ENCODE measurements at regions not wholly inside any gene's neighbourhood (a gene's known extent, or its start where the extent isn't known, plus 50 kb on each side); places are given as distances from the start of the nearest gene placed in this dataset.
"Not testable (repeated sequence)": the region's sequence is repeated elsewhere in the genome, so short reads cannot be mapped to it uniquely, and the experiment has no call there.

- CTCF ChIA-PET: interaction anchor here (0.8 to 6.8 kb wide), 2 partner anchors 8 to 13 kb away, joined by 3 to 46 read pairs; no protein-coding TSS in a partner anchor
These were observed 77.7 kb upstream of the ATP5MC3 start for GRCh38 chr2:175259164-175259563.

GRCh38 chr2:175256806-175257585 lies 75.5 kb upstream of the ATP5MC3 start:
- Mint-ChIP-seq H3K9me3 (ENCODE audit: insufficient read depth) (no peaks in the 10 kb centered on the region), H3K27ac (no peak overlapping the region), H3K36me3 (ENCODE audit: low read depth) (no peaks in the 10 kb centered on the region), H3K4me3 (no peak overlapping the region), H3K27me3 (ENCODE audit: low read depth) (peaks cover 26% of the 10 kb centered on the region), H3K4me1 (ENCODE audit: low read depth) (no peaks in the 10 kb centered on the region)
- ChIA-PET POLR2A (no interaction called here), CTCF (interaction anchor here (0.8 to 1.1 kb wide), 3 partner anchors 13 to 409 kb away, joined by 3 read pairs; no protein-coding TSS in a partner anchor)
- ATAC-seq (no peak), DNase-seq (no peak)

More at GRCh38 chr2:175259164-175259563, 77.7 kb upstream of the ATP5MC3 start:
- POLR2A ChIA-PET: no interaction called here
- DNase-seq (no peak), ATAC-seq (no peak)
- Mint-ChIP-seq H3K9me3 (ENCODE audit: insufficient read depth) (no peaks in the 10 kb centered on the region), H3K36me3 (ENCODE audit: low read depth) (no peaks in the 10 kb centered on the region), H3K27ac (no peak overlapping the region), H3K4me1 (ENCODE audit: low read depth) (no peaks in the 10 kb centered on the region), H3K27me3 (ENCODE audit: low read depth) (peaks cover 16% of the 10 kb centered on the region), H3K4me3 (no peak overlapping the region)

- peaks cover 23% of the 10 kb centered on the region for H3K27me3 Mint-ChIP-seq (ENCODE audit: low read depth)
- ATAC-seq; H3K9me3 Mint-ChIP-seq (ENCODE audit: insufficient read depth); H3K36me3 Mint-ChIP-seq (ENCODE audit: low read depth); H3K27ac Mint-ChIP-seq; H3K4me1 Mint-ChIP-seq (ENCODE audit: low read depth); H3K4me3 Mint-ChIP-seq; DNase-seq; POLR2A ChIA-PET: not testable (repeated sequence)
- CTCF ChIA-PET: interaction anchor here (1.1 kb wide), 1 partner anchor 53 kb away, joined by 3 read pairs; no protein-coding TSS in a partner anchor
These were observed 74.9 kb upstream of the ATP5MC3 start for GRCh38 chr2:175256391-175256790.

GRCh38 chr2:175253871-175254270 lies 72.4 kb upstream of the ATP5MC3 start:
- H3K36me3 Mint-ChIP-seq (ENCODE audit: low read depth): no peaks in the 10 kb centered on the region
- no peak overlapping the region for H3K4me3 Mint-ChIP-seq
- no peak for DNase-seq
- H3K4me1 Mint-ChIP-seq (ENCODE audit: low read depth): no peaks in the 10 kb centered on the region
- peaks cover 22% of the 10 kb centered on the region for H3K27me3 Mint-ChIP-seq (ENCODE audit: low read depth)
- no peak for ATAC-seq
- H3K9me3 Mint-ChIP-seq (ENCODE audit: insufficient read depth): no peaks in the 10 kb centered on the region
- ChIA-PET CTCF (no interaction called here), POLR2A (no interaction called here)
- H3K27ac Mint-ChIP-seq: no peak overlapping the region

- H3K27me3 Mint-ChIP-seq (ENCODE audit: low read depth): peaks cover 23% of the 10 kb centered on the region
- H3K9me3 Mint-ChIP-seq (ENCODE audit: insufficient read depth): no peaks in the 10 kb centered on the region
- no peak for ATAC-seq
- peak; percentile 31 for DNase-seq
- CTCF ChIA-PET: interaction anchor here (0.6 to 2.9 kb wide), 47 partner anchors 10 to 879 kb away, joined by 3 to 46 read pairs (median 4); partner anchors contain the start of gene CHN1
- no peaks in the 10 kb centered on the region for H3K36me3 Mint-ChIP-seq (ENCODE audit: low read depth)
- H3K4me3 Mint-ChIP-seq: no peak overlapping the region
- POLR2A ChIA-PET: interaction anchor here (0.6 kb wide), 1 partner anchor 843 kb away, joined by 3 read pairs; no protein-coding TSS in a partner anchor
- H3K4me1 Mint-ChIP-seq (ENCODE audit: low read depth): peaks cover 7% of the 10 kb centered on the region
- H3K27ac Mint-ChIP-seq: no peak overlapping the region
These were observed 70.0 kb upstream of the ATP5MC3 start for GRCh38 chr2:175251425-175252041.

- no peak for DNase-seq
- no peak overlapping the region for H3K4me3 Mint-ChIP-seq
- ATAC-seq: no peak
- peaks cover 14% of the 10 kb centered on the region for H3K27me3 Mint-ChIP-seq (ENCODE audit: low read depth)
- no peak overlapping the region for H3K27ac Mint-ChIP-seq
- H3K4me1 Mint-ChIP-seq (ENCODE audit: low read depth): peaks cover 7% of the 10 kb centered on the region
- ChIA-PET POLR2A (no interaction called here), CTCF (no interaction called here)
- no peaks in the 10 kb centered on the region for H3K9me3 Mint-ChIP-seq (ENCODE audit: insufficient read depth)
- H3K36me3 Mint-ChIP-seq (ENCODE audit: low read depth): no peaks in the 10 kb centered on the region
These were observed 65.6 kb upstream of the ATP5MC3 start for GRCh38 chr2:175247159-175247558.

- ChIA-PET POLR2A (no interaction called here), CTCF (interaction anchor here (0.6 kb wide), 1 partner anchor 41 kb away, joined by 3 read pairs; no protein-coding TSS in a partner anchor)
- no peak for DNase-seq
- no peak for ATAC-seq
- Mint-ChIP-seq H3K9me3 (ENCODE audit: insufficient read depth) (peaks cover 3% of the 10 kb centered on the region), H3K4me3 (no peak overlapping the region), H3K36me3 (ENCODE audit: low read depth) (no peaks in the 10 kb centered on the region), H3K27me3 (ENCODE audit: low read depth) (peaks cover 23% of the 10 kb centered on the region), H3K4me1 (ENCODE audit: low read depth) (peaks cover 7% of the 10 kb centered on the region), H3K27ac (no peak overlapping the region)
These were observed 63.2 kb upstream of the ATP5MC3 start for GRCh38 chr2:175244697-175245096.

GRCh38 chr2:175241691-175242090 lies 60.2 kb upstream of the ATP5MC3 start:
- H3K27me3 Mint-ChIP-seq (ENCODE audit: low read depth): peaks cover 21% of the 10 kb centered on the region
- ATAC-seq (no peak), DNase-seq (no peak)
- ChIA-PET CTCF (interaction anchor here (1.1 to 2.9 kb wide), 2 partner anchors 10 to 210 kb away, joined by 3 to 20 read pairs; no protein-coding TSS in a partner anchor), POLR2A (no interaction called here)
- H3K9me3 Mint-ChIP-seq (ENCODE audit: insufficient read depth): peaks cover 6% of the 10 kb centered on the region
- H3K4me3 Mint-ChIP-seq: no peak overlapping the region
- H3K4me1 Mint-ChIP-seq (ENCODE audit: low read depth): no peaks in the 10 kb centered on the region
- H3K27ac Mint-ChIP-seq: no peak overlapping the region
- peaks cover 2% of the 10 kb centered on the region for H3K36me3 Mint-ChIP-seq (ENCODE audit: low read depth)

- H3K36me3 Mint-ChIP-seq (ENCODE audit: low read depth); H3K27ac Mint-ChIP-seq; H3K9me3 Mint-ChIP-seq (ENCODE audit: insufficient read depth); H3K4me1 Mint-ChIP-seq (ENCODE audit: low read depth); H3K4me3 Mint-ChIP-seq; POLR2A ChIA-PET; ATAC-seq; DNase-seq: not testable (repeated sequence)
- peaks cover 21% of the 10 kb centered on the region for H3K27me3 Mint-ChIP-seq (ENCODE audit: low read depth)
- CTCF ChIA-PET: interaction anchor here (0.9 kb wide), 1 partner anchor 37 kb away, joined by 3 read pairs; no protein-coding TSS in a partner anchor
These were observed 58.5 kb upstream of the ATP5MC3 start for GRCh38 chr2:175240033-175240432.

GRCh38 chr2:175236930-175237329 lies 55.4 kb upstream of the ATP5MC3 start:
- peaks cover 8% of the 10 kb centered on the region for H3K4me1 Mint-ChIP-seq (ENCODE audit: low read depth)

GRCh38 chr2:175234650-175235049 lies 53.1 kb upstream of the ATP5MC3 start:
- H3K27ac Mint-ChIP-seq: no peak overlapping the region
- peaks cover 5% of the 10 kb centered on the region for H3K27me3 Mint-ChIP-seq (ENCODE audit: low read depth)
- ATAC-seq (no peak), DNase-seq (no peak)
- ChIA-PET POLR2A (no interaction called here), CTCF (interaction anchor here (0.6 to 1.6 kb wide), 3 partner anchors 17 to 133 kb away, joined by 3 read pairs; no protein-coding TSS in a partner anchor)
- peaks cover 1% of the 10 kb centered on the region for H3K36me3 Mint-ChIP-seq (ENCODE audit: low read depth)
- peaks cover 8% of the 10 kb centered on the region for H3K4me1 Mint-ChIP-seq (ENCODE audit: low read depth)
- H3K9me3 Mint-ChIP-seq (ENCODE audit: insufficient read depth): peaks cover 2% of the 10 kb centered on the region
- H3K4me3 Mint-ChIP-seq: no peak overlapping the region

More at GRCh38 chr2:175236930-175237329, 55.4 kb upstream of the ATP5MC3 start:
- ATAC-seq: no peak
- Mint-ChIP-seq H3K9me3 (ENCODE audit: insufficient read depth) (peaks cover 6% of the 10 kb centered on the region), H3K4me3 (no peak overlapping the region), H3K27me3 (ENCODE audit: low read depth) (peaks cover 16% of the 10 kb centered on the region), H3K27ac (no peak overlapping the region), H3K36me3 (ENCODE audit: low read depth) (peaks cover 2% of the 10 kb centered on the region)
- CTCF ChIA-PET: no interaction called here
- DNase-seq: no peak
- POLR2A ChIA-PET: no interaction called here

- ATAC-seq (no peak), DNase-seq (no peak)
- POLR2A ChIA-PET: no interaction called here
- Mint-ChIP-seq H3K9me3 (ENCODE audit: insufficient read depth) (no peaks in the 10 kb centered on the region), H3K27me3 (ENCODE audit: low read depth) (peaks cover 4% of the 10 kb centered on the region), H3K4me1 (ENCODE audit: low read depth) (peaks cover 8% of the 10 kb centered on the region), H3K36me3 (ENCODE audit: low read depth) (no peaks in the 10 kb centered on the region), H3K27ac (no peak overlapping the region), H3K4me3 (no peak overlapping the region)
- CTCF ChIA-PET: interaction anchor here (1.3 to 1.6 kb wide), 2 partner anchors 17 to 30 kb away, joined by 3 read pairs; no protein-coding TSS in a partner anchor
These were observed 52.6 kb upstream of the ATP5MC3 start for GRCh38 chr2:175234153-175234552.

Measured in activated CD8-positive, alpha-beta T cell treated with anti-CD3 and anti-CD28 coated beads, Interleukin-2, amount 10 ng/mL, durations not matched to agents 7 days and 5 days (primary cell).